HepG2 (cell line): ENCODE measurements at regions not wholly inside any gene's neighbourhood (a gene's known extent, or its start where the extent isn't known, plus 50 kb on each side); places are given as distances from the start of the nearest gene placed in this dataset.

Experiments
- CC2D1A ChIP-seq: sonication (generic); formaldehyde crosslinking; IDR thresholded peaks from 2 replicates; pipeline ENCODE4 v1.8.1; 2023; ENCODE audit warnings: mild to moderate bottlenecking, missing genetic modification reagents
- HOXA5 ChIP-seq: sonication (generic); formaldehyde crosslinking; IDR thresholded peaks from 2 replicates; pipeline ENCODE4 v1.4.0; 2020; ENCODE audit warnings: missing genetic modification reagents
- MBD4 ChIP-seq: IDR thresholded peaks from 2 replicates; pipeline ENCODE4 v1.6.1; 2012; ENCODE audit warnings: low read length, inconsistent platforms, borderline replicate concordance
- NFIC ChIP-seq: IDR thresholded peaks from 2 replicates; pipeline ENCODE4 v1.6.1; 2012; ENCODE audit warnings: mild to moderate bottlenecking, low read length, inconsistent platforms
- NONO ChIP-seq, 2 experiments: fragments of 450-650 bp in 1 of 2; sonication (generic) in 1 of 2; formaldehyde crosslinking in 1 of 2; IDR thresholded peaks in 1 of 2; conservative IDR thresholded peaks in 1 of 2; 2 replicates each; pipeline versions ENCODE4 v1.6.1 to v1.8.0; 2017 to 2022; ENCODE audit warnings: mild to moderate bottlenecking in 1 of 2, missing genetic modification reagents in 1 of 2, moderate library complexity in 1 of 2
- PATZ1 ChIP-seq: sonication (generic); formaldehyde crosslinking; IDR thresholded peaks from 2 replicates; pipeline ENCODE4 v1.4.0; 2020; ENCODE audit warnings: missing genetic modification reagents
- RORA ChIP-seq: sonication (generic); formaldehyde crosslinking; IDR thresholded peaks from 2 replicates; pipeline ENCODE4 v1.5.0; 2020; ENCODE audit warnings: mild to moderate bottlenecking, missing genetic modification reagents, moderate library complexity
- TRAFD1 ChIP-seq: sonication (generic); formaldehyde crosslinking; IDR thresholded peaks from 2 replicates; pipeline ENCODE4 v1.5.1; 2020; ENCODE audit warnings: missing genetic modification reagents, mild to moderate bottlenecking, borderline replicate concordance
- ZFAT ChIP-seq: sonication (generic); formaldehyde crosslinking; conservative IDR thresholded peaks from 2 replicates; pipeline ENCODE4 v1.8.1; 2023; ENCODE audit warnings: missing genetic modification reagents, inconsistent platforms
- ZFP91 ChIP-seq: sonication (generic); formaldehyde crosslinking; IDR thresholded peaks from 2 replicates; pipeline ENCODE4 v1.9.0; 2022; ENCODE audit warnings: missing genetic modification reagents, mild to moderate bottlenecking, borderline replicate concordance
- ZIK1 ChIP-seq: sonication (generic); formaldehyde crosslinking; IDR thresholded peaks from 2 replicates; pipeline ENCODE4 v1.5.0; 2020; ENCODE audit warnings: mild to moderate bottlenecking, low read depth, missing genetic modification reagents, borderline replicate concordance
- ZNF333 ChIP-seq: sonication (generic); formaldehyde crosslinking; IDR thresholded peaks from 2 replicates; pipeline ENCODE4 v1.4.0; 2020; ENCODE audit warnings: mild to moderate bottlenecking, missing genetic modification reagents, borderline replicate concordance
- ZNF530 ChIP-seq: sonication (generic); formaldehyde crosslinking; IDR thresholded peaks from 2 replicates; pipeline ENCODE4 v1.5.0; 2020; ENCODE audit warnings: low read depth, mild to moderate bottlenecking, missing genetic modification reagents
- ZNF646 ChIP-seq: sonication (generic); formaldehyde crosslinking; IDR thresholded peaks from 2 replicates; pipeline ENCODE4 v1.9.0; 2021; ENCODE audit warnings: mild to moderate bottlenecking, missing genetic modification reagents

GRCh38 chr3:74129611-74130010 is 484.8 kb downstream of the CNTN3 start (continued):
- TF ChIP-seq PATZ1 (CRISPR knock-in tag), result no peak
- no peak for TF ChIP-seq RORA (CRISPR knock-in tag)
- TF ChIP-seq ZNF646 (CRISPR knock-in tag), result no peak
- no peak for TF ChIP-seq MBD4
- TF ChIP-seq ZFP91 (CRISPR knock-in tag), result no peak
- TF ChIP-seq NONO (IDR thresholded peaks at IDR 0.05), result no peak
- TF ChIP-seq NONO (CRISPR knock-in tag; conservative IDR thresholded peaks at IDR 0.05), result no peak
- no peak for TF ChIP-seq ZIK1 (CRISPR knock-in tag)
- no peak for TF ChIP-seq ZNF530 (CRISPR knock-in tag)
- TF ChIP-seq HOXA5, result no peak
- TF ChIP-seq ZNF333 (CRISPR knock-in tag), result no peak
- TF ChIP-seq ZFAT (CRISPR knock-in tag), result no peak
- TF ChIP-seq TRAFD1 (CRISPR knock-in tag), result no peak
- TF ChIP-seq CC2D1A (CRISPR knock-in tag), result no peak
- TF ChIP-seq NFIC, result no peak
